Dendritic cell treated with granulocyte-macrophage colony-stimulating factor and Interleukin-4, amounts not matched to agents 40 ng/mL and 50 ng/mL, for 4 days (primary cell): ENCODE measurements at regions not wholly inside any gene's neighbourhood (a gene's known extent, or its start where the extent isn't known, plus 50 kb on each side); places are given as distances from the start of the nearest gene placed in this dataset.

Experiments
- H3K27ac Mint-ChIP-seq: one replicate; pipeline ENCODE4 v1.8.0; 2022; ENCODE audit warnings: mild to moderate bottlenecking, mixed read lengths
- H3K27me3 Mint-ChIP-seq: one replicate; pipeline ENCODE4 v1.8.0; 2022; ENCODE audit warnings: mild to moderate bottlenecking, mixed read lengths
- H3K36me3 Mint-ChIP-seq: one replicate; pipeline ENCODE4 v1.8.0; 2022; ENCODE audit warnings: low read depth, mixed read lengths
- H3K4me1 Mint-ChIP-seq: one replicate; pipeline ENCODE4 v1.8.0; 2022; ENCODE audit warnings: low read depth, mixed read lengths
- H3K4me3 Mint-ChIP-seq: one replicate; pipeline ENCODE4 v1.8.0; 2022; ENCODE audit warnings: mild to moderate bottlenecking, moderate library complexity, mixed read lengths
- H3K9me3 Mint-ChIP-seq: one replicate; pipeline ENCODE4 v1.8.0; 2022; ENCODE audit warnings: mixed read lengths
- intact Hi-C: fragments of 100-400 bp; cut with micrococcal nuclease; formaldehyde crosslinking; loops from one replicate; pipeline ENCODE4 v1.15.0; 2022

GRCh38 chr7:45479781-45480180, 94.4 kb upstream of the ADCY1 start:
- no peak overlapping the region for H3K4me3 Mint-ChIP-seq
- H3K36me3 Mint-ChIP-seq = no peaks in the 10 kb centered on the region
- no peaks in the 10 kb centered on the region for H3K9me3 Mint-ChIP-seq
- no peak overlapping the region for H3K27ac Mint-ChIP-seq
- intact Hi-C loops = no loop called here
- H3K27me3 Mint-ChIP-seq = no peaks in the 10 kb centered on the region
- no peaks in the 10 kb centered on the region for H3K4me1 Mint-ChIP-seq

- H3K27ac Mint-ChIP-seq = no peak overlapping the region
- no peaks in the 10 kb centered on the region for H3K36me3 Mint-ChIP-seq
- no peaks in the 10 kb centered on the region for H3K27me3 Mint-ChIP-seq
- intact Hi-C loops = no loop called here
- H3K4me1 Mint-ChIP-seq = no peaks in the 10 kb centered on the region
- H3K4me3 Mint-ChIP-seq = no peak overlapping the region
- H3K9me3 Mint-ChIP-seq = no peaks in the 10 kb centered on the region
These were observed 91.7 kb upstream of the ADCY1 start for GRCh38 chr7:45482451-45482850.

- Mint-ChIP-seq H3K27me3 (no peaks in the 10 kb centered on the region), H3K4me3 (no peak overlapping the region), H3K4me1 (no peaks in the 10 kb centered on the region), H3K9me3 (no peaks in the 10 kb centered on the region), H3K36me3 (no peaks in the 10 kb centered on the region), H3K27ac (no peak overlapping the region)
- intact Hi-C loops = no loop called here
These were observed 90.1 kb upstream of the ADCY1 start for GRCh38 chr7:45484094-45484493.

- Mint-ChIP-seq H3K36me3 (no peaks in the 10 kb centered on the region), H3K27me3 (no peaks in the 10 kb centered on the region), H3K4me3 (no peak overlapping the region), H3K27ac (no peak overlapping the region), H3K9me3 (no peaks in the 10 kb centered on the region), H3K4me1 (no peaks in the 10 kb centered on the region)
- intact Hi-C loops = no loop called here
These were observed 87.6 kb upstream of the ADCY1 start for GRCh38 chr7:45486575-45486974.

GRCh38 chr7:45494885-45495284, 79.3 kb upstream of the ADCY1 start:
- peaks cover 31% of the 10 kb centered on the region for H3K9me3 Mint-ChIP-seq
- no peak overlapping the region for H3K27ac Mint-ChIP-seq
- intact Hi-C loops = no loop called here
- no peaks in the 10 kb centered on the region for H3K36me3 Mint-ChIP-seq
- no peaks in the 10 kb centered on the region for H3K4me1 Mint-ChIP-seq
- no peaks in the 10 kb centered on the region for H3K27me3 Mint-ChIP-seq
- no peak overlapping the region for H3K4me3 Mint-ChIP-seq

- intact Hi-C loops = no loop called here
- Mint-ChIP-seq H3K36me3 (no peaks in the 10 kb centered on the region), H3K27ac (no peak overlapping the region), H3K4me1 (no peaks in the 10 kb centered on the region), H3K4me3 (no peak overlapping the region), H3K9me3 (peaks cover 31% of the 10 kb centered on the region), H3K27me3 (no peaks in the 10 kb centered on the region)
These were observed 78.5 kb upstream of the ADCY1 start for GRCh38 chr7:45495618-45496017.

- no peak overlapping the region for H3K4me3 Mint-ChIP-seq
These were observed 73.9 kb upstream of the ADCY1 start for GRCh38 chr7:45500257-45500656.

GRCh38 chr7:45501791-45502190, 72.4 kb upstream of the ADCY1 start:
- peaks cover 29% of the 10 kb centered on the region for H3K9me3 Mint-ChIP-seq
- H3K27ac Mint-ChIP-seq = no peak overlapping the region
- intact Hi-C loops = no loop called here
- peaks cover 15% of the 10 kb centered on the region for H3K36me3 Mint-ChIP-seq
- H3K27me3 Mint-ChIP-seq = no peaks in the 10 kb centered on the region
- H3K4me3 Mint-ChIP-seq = no peak overlapping the region
- no peaks in the 10 kb centered on the region for H3K4me1 Mint-ChIP-seq

More at GRCh38 chr7:45500257-45500656, 73.9 kb upstream of the ADCY1 start:
- Mint-ChIP-seq H3K27me3 (no peaks in the 10 kb centered on the region), H3K9me3 (peaks cover 19% of the 10 kb centered on the region), H3K36me3 (peaks cover 2% of the 10 kb centered on the region), H3K27ac (no peak overlapping the region), H3K4me1 (no peaks in the 10 kb centered on the region)
- intact Hi-C loops = no loop called here

- Mint-ChIP-seq H3K36me3 (peaks cover 15% of the 10 kb centered on the region), H3K4me1 (no peaks in the 10 kb centered on the region), H3K27me3 (no peaks in the 10 kb centered on the region), H3K9me3 (peaks cover 50% of the 10 kb centered on the region), H3K27ac (no peak overlapping the region), H3K4me3 (no peak overlapping the region)
- intact Hi-C loops = no loop called here
These were observed 68.1 kb upstream of the ADCY1 start for GRCh38 chr7:45506059-45506458.

GRCh38 chr7:45509222-45509621, 64.9 kb upstream of the ADCY1 start:
- no peaks in the 10 kb centered on the region for H3K27me3 Mint-ChIP-seq
- intact Hi-C loops = no loop called here
- H3K9me3 Mint-ChIP-seq = peaks cover 47% of the 10 kb centered on the region
- no peaks in the 10 kb centered on the region for H3K4me1 Mint-ChIP-seq
- no peak overlapping the region for H3K27ac Mint-ChIP-seq
- H3K36me3 Mint-ChIP-seq = peaks cover 15% of the 10 kb centered on the region
- no peak overlapping the region for H3K4me3 Mint-ChIP-seq

GRCh38 chr7:45511721-45512597, 62.2 kb upstream of the ADCY1 start:
- no peak overlapping the region for H3K27ac Mint-ChIP-seq
- peaks cover 32% of the 10 kb centered on the region for H3K9me3 Mint-ChIP-seq
- no peaks in the 10 kb centered on the region for H3K36me3 Mint-ChIP-seq
- intact Hi-C loops = no loop called here
- H3K4me3 Mint-ChIP-seq = no peak overlapping the region
- no peaks in the 10 kb centered on the region for H3K4me1 Mint-ChIP-seq
- no peaks in the 10 kb centered on the region for H3K27me3 Mint-ChIP-seq

- H3K4me1 Mint-ChIP-seq = no peaks in the 10 kb centered on the region
- no peaks in the 10 kb centered on the region for H3K36me3 Mint-ChIP-seq
- H3K9me3 Mint-ChIP-seq = peaks cover 37% of the 10 kb centered on the region
- intact Hi-C loops = no loop called here
- no peak overlapping the region for H3K27ac Mint-ChIP-seq
- no peaks in the 10 kb centered on the region for H3K27me3 Mint-ChIP-seq
- H3K4me3 Mint-ChIP-seq = no peak overlapping the region
These were observed 59.2 kb upstream of the ADCY1 start for GRCh38 chr7:45514944-45515343.

GRCh38 chr7:45515346-45515745, 58.8 kb upstream of the ADCY1 start:
- intact Hi-C loops = no loop called here
- no peaks in the 10 kb centered on the region for H3K27me3 Mint-ChIP-seq
- H3K27ac Mint-ChIP-seq = no peak overlapping the region
- no peaks in the 10 kb centered on the region for H3K36me3 Mint-ChIP-seq
- H3K4me1 Mint-ChIP-seq = no peaks in the 10 kb centered on the region
- H3K4me3 Mint-ChIP-seq = no peak overlapping the region
- H3K9me3 Mint-ChIP-seq = peaks cover 37% of the 10 kb centered on the region
